IPS DF 6.9 (cell line): ENCODE measurements at regions not wholly inside any gene's neighbourhood (a gene's known extent, or its start where the extent isn't known, plus 50 kb on each side); places are given as distances from the start of the nearest gene placed in this dataset.
"Not testable (repeated sequence)": the region's sequence is repeated elsewhere in the genome, so short reads cannot be mapped to it uniquely, and the experiment has no call there.

Source experiments
- DNase-seq: peaks from one replicate; pipeline ENCODE4 v3.0.0-alpha.2; 2013; ENCODE audit warnings: low read depth, low spot score
- H3K27ac ChIP-seq: one replicate; pipeline ENCODE4 v1.5.1; 2013; ENCODE audit warnings: low read length, control low read depth
- H3K27me3 ChIP-seq: 2 replicates; pipeline ENCODE4 v1.6.1; 2013; ENCODE audit warnings: mild to moderate bottlenecking, low read length; ENCODE audit not compliant: control insufficient read depth, insufficient read depth
- H3K36me3 ChIP-seq: 2 replicates; pipeline ENCODE4 v1.6.1; 2013; ENCODE audit warnings: low read length; ENCODE audit not compliant: control insufficient read depth, insufficient read depth
- H3K4me1 ChIP-seq: 2 replicates; pipeline ENCODE4 v1.6.1; 2013; ENCODE audit warnings: low read length; ENCODE audit not compliant: control insufficient read depth, insufficient read depth
- H3K4me3 ChIP-seq: 2 replicates; pipeline ENCODE4 v1.5.1; 2013; ENCODE audit warnings: mild to moderate bottlenecking, low read length
- H3K9me3 ChIP-seq: 2 replicates; pipeline ENCODE4 v1.6.1; 2013; ENCODE audit warnings: low read length, inconsistent platforms; ENCODE audit not compliant: control insufficient read depth, insufficient read depth
- WGBS: extraction: QIAGEN DNeasy Blood & Tissue Kit; methylation state at CpG from one replicate; pipeline ENCODE4 v1.1.7; 2013; ENCODE audit warnings: mixed read lengths, missing lambda C conversion rate; ENCODE audit not compliant: insufficient read length, insufficient coverage; 5-methylcytosine and 5-hydroxymethylcytosine counted together

DNA sequence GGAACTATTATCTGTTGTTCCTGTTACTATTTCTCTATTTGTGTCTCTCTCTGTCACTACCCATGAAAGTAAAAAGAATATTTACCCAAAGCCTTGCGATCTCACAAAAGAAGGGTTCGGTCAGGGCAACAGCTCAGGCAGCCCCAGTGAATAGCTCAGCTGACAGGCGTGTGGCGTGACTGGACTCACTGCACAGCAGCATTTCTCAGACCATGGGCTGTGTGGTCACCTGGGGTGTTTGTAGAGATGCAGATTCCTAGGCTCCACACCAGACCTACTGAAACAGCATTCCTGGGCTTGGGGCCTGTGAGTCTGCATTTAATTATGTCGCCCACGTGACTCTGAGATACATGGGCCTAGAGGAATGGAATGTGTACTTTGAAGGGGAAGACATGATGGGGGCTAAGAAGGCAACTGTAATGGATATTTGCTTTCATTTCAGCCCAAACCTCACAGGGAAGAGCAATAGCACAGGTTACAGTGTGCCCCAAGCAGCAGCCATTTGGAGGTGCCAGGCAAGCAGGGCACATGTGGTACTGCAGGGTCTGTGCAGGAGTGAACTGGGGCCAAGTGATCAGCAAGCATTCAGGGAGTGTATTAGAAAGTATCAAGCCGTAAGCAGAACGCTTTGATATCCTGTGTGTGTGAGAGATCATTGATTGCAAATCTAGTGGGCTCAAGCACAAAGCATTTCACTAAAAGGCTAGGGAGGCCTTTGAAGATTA is 90.4 kb upstream of the RBMS1 start:
- H3K27me3 ChIP-seq: no peaks in the 10 kb centered on the region
- no peak for DNase-seq
- H3K36me3 ChIP-seq: no peaks in the 10 kb centered on the region
- H3K4me3 ChIP-seq: no peak overlapping the region
- H3K4me1 ChIP-seq: peaks cover 4% of the 10 kb centered on the region; the same call in 1 of the 2 replicates
- WGBS: no CpG with 5 or more reads among the region's 8 CpGs
- H3K27ac ChIP-seq: no peak overlapping the region
- H3K9me3 ChIP-seq: no peaks in the 10 kb centered on the region

DNA sequence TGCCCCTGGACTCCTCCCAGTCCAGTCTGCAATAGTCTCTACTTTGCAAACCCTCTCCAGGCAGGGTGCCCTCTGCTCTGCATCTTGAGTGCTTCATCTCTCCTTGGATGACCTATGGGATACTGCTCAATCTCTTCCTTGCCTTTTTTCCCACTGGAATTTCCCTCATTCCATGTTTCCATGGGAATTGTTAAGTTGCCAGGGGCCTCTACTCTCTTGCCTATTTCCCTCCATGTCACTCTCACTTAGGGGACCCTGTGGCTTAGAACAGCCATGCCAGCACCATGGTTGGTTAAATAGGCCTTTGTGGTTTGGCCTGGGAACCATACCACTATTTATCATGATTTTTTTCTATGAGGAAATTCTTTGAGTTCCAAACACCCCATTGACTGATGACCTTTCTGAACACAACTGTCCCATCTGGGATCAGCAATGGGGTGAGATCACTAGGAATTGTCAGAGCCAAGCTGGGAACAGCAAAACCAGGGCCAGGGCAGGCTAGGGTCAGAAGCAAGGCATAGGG is 91.4 kb upstream of the RBMS1 start:
- Histone ChIP-seq H3K9me3 (no peaks in the 10 kb centered on the region), H3K27ac (no peak overlapping the region), H3K4me3 (no peak overlapping the region), H3K4me1 (peaks cover 4% of the 10 kb centered on the region; the same call in 1 of the 2 replicates), H3K27me3 (no peaks in the 10 kb centered on the region), H3K36me3 (no peaks in the 10 kb centered on the region)
- DNase-seq: no peak

DNA sequence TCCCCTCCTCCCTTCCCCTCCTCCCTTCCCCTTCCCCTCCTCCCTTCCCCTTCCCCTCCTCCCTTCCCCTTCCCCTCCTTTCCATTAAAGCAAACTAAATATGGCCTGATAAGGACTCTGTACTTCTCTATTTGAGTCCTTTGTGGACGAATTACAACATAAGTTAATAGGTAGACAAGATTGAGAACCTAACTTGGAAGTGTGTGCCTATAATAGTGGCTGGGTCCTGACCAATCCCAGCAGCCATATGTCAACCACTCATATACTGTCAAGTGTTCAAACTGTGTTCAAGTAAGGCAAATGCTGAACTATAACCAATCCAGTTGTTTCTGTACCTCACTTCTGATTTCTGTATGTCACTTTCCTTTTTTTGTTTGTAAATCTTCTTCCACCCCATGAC is 97.1 kb upstream of the RBMS1 start:
- Histone ChIP-seq H3K4me1 (no peaks in the 10 kb centered on the region), H3K4me3 (no peak overlapping the region), H3K27me3 (no peaks in the 10 kb centered on the region), H3K27ac (no peak overlapping the region), H3K36me3 (no peaks in the 10 kb centered on the region), H3K9me3 (no peaks in the 10 kb centered on the region)
- DNase-seq: no peak
- no CpG with 5 or more reads among the region's 1 CpG for WGBS

GRCh38 chr2:160592401-160592800 is 98.8 kb upstream of the RBMS1 start:
- Histone ChIP-seq H3K36me3 (no peaks in the 10 kb centered on the region), H3K4me1 (no peaks in the 10 kb centered on the region), H3K27ac (no peak overlapping the region), H3K27me3 (no peaks in the 10 kb centered on the region), H3K9me3 (no peaks in the 10 kb centered on the region), H3K4me3 (no peak overlapping the region)
- no CpG with 5 or more reads among the region's 1 CpG for whole genome bisulfite sequencing
- no peak for DNase-seq

DNA sequence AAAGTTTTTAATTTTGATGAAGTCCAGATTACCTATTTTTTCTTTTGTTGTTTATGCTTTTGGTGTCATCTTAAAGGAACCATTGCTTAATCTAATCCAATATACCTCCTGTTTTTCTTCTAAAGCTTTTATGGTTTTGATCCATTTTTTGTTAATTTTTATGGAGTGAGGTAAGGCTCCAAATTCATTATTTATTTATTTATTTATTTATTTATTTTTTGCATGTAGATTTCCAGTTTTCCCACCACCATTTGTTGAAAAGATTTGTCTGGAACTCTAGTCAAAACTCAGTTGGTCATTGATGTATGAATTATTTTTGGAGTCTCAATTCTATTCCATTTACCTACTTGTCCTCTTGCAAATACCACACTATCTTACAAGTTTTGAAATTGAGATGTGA is 99.4 kb upstream of the RBMS1 start:
- Histone ChIP-seq H3K4me1 (no peaks in the 10 kb centered on the region), H3K27me3 (no peaks in the 10 kb centered on the region), H3K9me3 (no peaks in the 10 kb centered on the region), H3K27ac (no peak overlapping the region), H3K36me3 (no peaks in the 10 kb centered on the region), H3K4me3 (no peak overlapping the region)
- no peak for DNase-seq

GRCh38 chr2:160596441-160596840 is 102.8 kb upstream of the RBMS1 start:
- Histone ChIP-seq H3K27ac (no peak overlapping the region), H3K4me1 (no peaks in the 10 kb centered on the region), H3K4me3 (no peak overlapping the region), H3K9me3 (no peaks in the 10 kb centered on the region), H3K27me3 (no peaks in the 10 kb centered on the region), H3K36me3 (no peaks in the 10 kb centered on the region)
- no peak for DNase-seq

GRCh38 chr2:160600437-160600836 is 106.8 kb upstream of the RBMS1 start:
- H3K4me1 ChIP-seq, DNase-seq, H3K36me3 ChIP-seq, H3K9me3 ChIP-seq, H3K27ac ChIP-seq, H3K27me3 ChIP-seq, H3K4me3 ChIP-seq: not testable (repeated sequence)
- no CpG with 5 or more reads among the region's 1 CpG for WGBS

DNA sequence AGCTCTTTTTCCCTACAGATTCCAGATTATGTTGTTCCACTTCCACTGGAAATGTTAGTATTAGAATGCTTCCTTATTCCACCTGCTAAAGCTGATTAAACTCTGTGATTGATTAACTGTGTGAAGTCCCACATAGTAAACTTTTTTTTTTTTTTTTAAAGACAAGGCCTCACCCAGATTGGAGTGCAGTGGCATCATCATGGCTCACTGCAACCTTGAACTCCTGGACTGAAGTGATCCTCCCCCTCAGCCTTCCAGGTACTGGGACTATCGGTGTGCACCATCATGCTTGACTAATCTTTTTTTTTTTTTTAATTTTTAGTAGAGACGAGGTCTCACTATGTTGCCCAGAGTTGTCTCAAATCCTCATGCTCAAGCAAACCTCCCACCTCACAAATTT is 108.5 kb upstream of the RBMS1 start:
- Histone ChIP-seq H3K4me3 (no peak overlapping the region), H3K4me1 (no peaks in the 10 kb centered on the region), H3K9me3 (no peaks in the 10 kb centered on the region), H3K27ac (no peak overlapping the region), H3K27me3 (no peaks in the 10 kb centered on the region), H3K36me3 (no peaks in the 10 kb centered on the region)
- no CpG with 5 or more reads among the region's 2 CpGs for WGBS
- DNase-seq: no peak

- Histone ChIP-seq H3K4me3 (no peak overlapping the region), H3K36me3 (no peaks in the 10 kb centered on the region), H3K9me3 (no peaks in the 10 kb centered on the region), H3K4me1 (no peaks in the 10 kb centered on the region), H3K27ac (no peak overlapping the region), H3K27me3 (no peaks in the 10 kb centered on the region)
- no CpG with 5 or more reads among the region's 3 CpGs for WGBS
- DNase-seq: no peak
Observed at GRCh38 chr2:160603771-160604510, 110.3 kb upstream of the RBMS1 start.

DNA sequence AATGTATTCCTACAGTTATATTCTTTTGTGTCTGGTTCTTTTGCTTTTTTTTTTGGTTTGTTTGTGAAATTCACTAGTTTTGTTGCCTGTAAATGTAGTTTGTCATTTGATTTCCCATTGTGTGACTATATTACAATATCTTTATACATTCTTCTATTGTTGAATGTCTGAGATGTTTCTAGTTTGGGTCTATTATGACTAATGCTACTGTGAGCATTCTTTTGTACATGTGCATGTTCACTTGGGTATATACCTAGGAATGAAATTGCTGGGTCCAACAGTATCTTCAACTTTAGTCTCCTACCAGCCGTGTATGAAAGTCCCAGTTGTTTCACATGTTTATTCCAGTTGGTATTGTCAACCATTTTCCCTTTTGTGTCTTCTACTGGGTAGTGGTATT is 112.7 kb upstream of the RBMS1 start:
- no peaks in the 10 kb centered on the region for H3K4me1 ChIP-seq
- WGBS: no CpG with 5 or more reads among the region's 1 CpG
- H3K9me3 ChIP-seq: no peaks in the 10 kb centered on the region
- no peak overlapping the region for H3K4me3 ChIP-seq
- DNase-seq: no peak
- no peaks in the 10 kb centered on the region for H3K36me3 ChIP-seq
- no peak overlapping the region for H3K27ac ChIP-seq
- no peaks in the 10 kb centered on the region for H3K27me3 ChIP-seq

DNA sequence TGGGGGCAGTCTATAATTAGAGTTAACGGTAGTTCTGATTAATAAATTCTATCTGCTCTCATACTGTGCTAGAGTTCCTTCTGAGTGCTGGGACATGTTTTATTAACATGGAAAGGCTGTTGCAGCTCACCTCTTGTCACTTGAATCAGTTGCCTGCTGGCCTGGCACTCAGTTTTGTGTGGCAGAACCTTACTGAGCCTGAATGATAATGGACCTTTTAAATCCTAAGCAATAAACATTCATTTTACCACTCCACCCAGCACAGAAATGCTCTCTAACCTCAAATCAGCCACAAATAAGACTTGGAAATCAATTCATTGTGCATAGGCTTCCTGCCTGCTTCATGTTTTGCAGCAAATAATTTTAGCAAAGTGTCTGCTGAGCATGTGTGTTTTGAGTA is 115.0 kb upstream of the RBMS1 start:
- no peaks in the 10 kb centered on the region for H3K4me1 ChIP-seq
- no peaks in the 10 kb centered on the region for H3K36me3 ChIP-seq
- no CpG with 5 or more reads among the region's 1 CpG for WGBS
- H3K27ac ChIP-seq: no peak overlapping the region
- DNase-seq: no peak
- no peaks in the 10 kb centered on the region for H3K9me3 ChIP-seq
- no peaks in the 10 kb centered on the region for H3K27me3 ChIP-seq
- H3K4me3 ChIP-seq: no peak overlapping the region
